ENCODE measurements at regions not wholly inside any gene's neighbourhood (a gene's known extent, or its start where the extent isn't known, plus 50 kb on each side); places are given as distances from the start of the nearest gene placed in this dataset.

GRCh38 chr15:53400986-53401385, 358.5 kb downstream of the WDR72 start:
- DNase-seq: no peak

- no peak for DNase-seq
Measured at GRCh38 chr15:53397041-53397616, 362.3 kb downstream of the WDR72 start.

- DNase-seq: no peak
Measured at GRCh38 chr15:53395871-53396270, 363.6 kb downstream of the WDR72 start.

GRCh38 chr15:53390549-53390948, 368.9 kb downstream of the WDR72 start:
- no peak for DNase-seq

- no peak for DNase-seq
Measured at GRCh38 chr15:53389271-53390037, 370.0 kb downstream of the WDR72 start.

GRCh38 chr15:53384417-53384816, 375.0 kb downstream of the WDR72 start:
- no peak for DNase-seq

GRCh38 chr15:53378096-53378800, 381.2 kb downstream of the WDR72 start:
- DNase-seq: no peak

- no peak for DNase-seq
Measured at GRCh38 chr15:53367740-53368139, 391.7 kb downstream of the WDR72 start.

- no peak for DNase-seq
Measured at GRCh38 chr15:53360881-53361280, 398.6 kb downstream of the WDR72 start.

GRCh38 chr15:53359038-53359437, 400.4 kb downstream of the WDR72 start:
- no peak for DNase-seq

- DNase-seq: no peak
Measured at GRCh38 chr15:53354874-53355273, 404.6 kb downstream of the WDR72 start.

- no peak for DNase-seq
Measured at GRCh38 chr15:53351373-53351772, 408.1 kb downstream of the WDR72 start.

- DNase-seq: no peak
Measured at GRCh38 chr15:53346583-53346982, 412.9 kb downstream of the WDR72 start.

- DNase-seq: no peak
Measured at GRCh38 chr15:53331328-53332190, 427.9 kb downstream of the WDR72 start.

GRCh38 chr15:53328341-53328740, 431.1 kb downstream of the WDR72 start:
- no peak for DNase-seq

- DNase-seq: no peak
Measured at GRCh38 chr15:53324061-53324460, 435.4 kb downstream of the WDR72 start.

- DNase-seq: peak; percentile 16
Measured at GRCh38 chr15:53323191-53323590, 436.3 kb downstream of the WDR72 start.

GRCh38 chr15:53320816-53321215, 438.6 kb downstream of the WDR72 start:
- no peak for DNase-seq

- DNase-seq: no peak
Measured at GRCh38 chr15:53312707-53313106, 446.8 kb downstream of the WDR72 start.

GRCh38 chr15:53310709-53311108, 448.8 kb downstream of the WDR72 start:
- DNase-seq: no peak

GRCh38 chr15:53307952-53308624, 451.4 kb downstream of the WDR72 start:
- no peak for DNase-seq

GRCh38 chr15:53305554-53305953, 453.9 kb downstream of the WDR72 start:
- DNase-seq: no peak
